GM12864 (cell line): ENCODE measurements at regions not wholly inside any gene's neighbourhood (a gene's known extent, or its start where the extent isn't known, plus 50 kb on each side); places are given as distances from the start of the nearest gene placed in this dataset.

Experiments
- DNase-seq: peaks from one replicate; pipeline ENCODE4 v3.0.0-alpha.2; 2011; ENCODE audit warnings: low read depth
- H3K4me3 ChIP-seq: 2 replicates; pipeline ENCODE4 v1.5.1; 2011; ENCODE audit warnings: mild to moderate bottlenecking, low read depth, low read length, control low read depth
- TF ChIP-seq, protein P1 (sequence below): IDR thresholded peaks from 2 replicates; pipeline ENCODE4 v1.5.1; 2011; ENCODE audit warnings: low read depth, mild to moderate bottlenecking, moderate library complexity, low read length, control low read depth, inconsistent platforms; ENCODE audit errors: missing control alignments

DNA sequence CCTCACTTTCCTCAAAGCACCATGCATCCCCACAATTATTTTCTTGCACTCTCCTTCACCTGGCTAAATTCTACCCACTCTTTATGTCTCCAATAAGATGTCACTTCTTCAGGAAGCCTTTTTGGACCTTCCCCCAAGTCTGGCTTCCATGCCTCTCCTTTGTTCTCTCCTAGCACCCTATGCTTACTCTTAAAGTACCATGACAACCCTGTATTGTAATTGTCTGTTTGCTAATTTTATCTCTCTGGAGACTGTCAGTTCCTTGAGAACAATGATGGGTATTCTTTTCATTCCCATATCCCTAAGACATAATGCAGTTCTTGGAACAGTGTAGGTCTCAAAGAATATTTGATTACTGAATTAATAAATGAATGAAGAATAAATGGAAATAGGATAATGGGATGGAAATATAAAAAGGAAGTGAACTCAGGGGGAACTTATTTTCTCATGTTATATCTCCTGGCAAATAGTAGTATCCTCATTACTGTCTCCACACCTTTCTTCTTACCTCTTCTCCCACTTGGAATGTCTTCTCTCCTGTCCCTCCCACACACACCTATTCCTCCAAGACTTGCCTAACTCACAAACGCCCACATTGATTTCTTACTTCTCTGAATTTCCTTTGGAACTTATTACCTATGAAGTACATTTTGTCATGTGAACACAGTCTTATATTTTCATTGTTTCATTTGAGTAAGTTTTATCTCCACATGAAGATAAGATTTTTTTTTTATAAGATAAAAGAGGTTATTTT, 499.1 kb downstream of the NFIB start:
- no peak for DNase-seq
- no peak overlapping the region for H3K4me3 ChIP-seq
- TF ChIP-seq, protein P1, sequence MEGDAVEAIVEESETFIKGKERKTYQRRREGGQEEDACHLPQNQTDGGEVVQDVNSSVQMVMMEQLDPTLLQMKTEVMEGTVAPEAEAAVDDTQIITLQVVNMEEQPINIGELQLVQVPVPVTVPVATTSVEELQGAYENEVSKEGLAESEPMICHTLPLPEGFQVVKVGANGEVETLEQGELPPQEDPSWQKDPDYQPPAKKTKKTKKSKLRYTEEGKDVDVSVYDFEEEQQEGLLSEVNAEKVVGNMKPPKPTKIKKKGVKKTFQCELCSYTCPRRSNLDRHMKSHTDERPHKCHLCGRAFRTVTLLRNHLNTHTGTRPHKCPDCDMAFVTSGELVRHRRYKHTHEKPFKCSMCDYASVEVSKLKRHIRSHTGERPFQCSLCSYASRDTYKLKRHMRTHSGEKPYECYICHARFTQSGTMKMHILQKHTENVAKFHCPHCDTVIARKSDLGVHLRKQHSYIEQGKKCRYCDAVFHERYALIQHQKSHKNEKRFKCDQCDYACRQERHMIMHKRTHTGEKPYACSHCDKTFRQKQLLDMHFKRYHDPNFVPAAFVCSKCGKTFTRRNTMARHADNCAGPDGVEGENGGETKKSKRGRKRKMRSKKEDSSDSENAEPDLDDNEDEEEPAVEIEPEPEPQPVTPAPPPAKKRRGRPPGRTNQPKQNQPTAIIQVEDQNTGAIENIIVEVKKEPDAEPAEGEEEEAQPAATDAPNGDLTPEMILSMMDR, result no peak

DNA sequence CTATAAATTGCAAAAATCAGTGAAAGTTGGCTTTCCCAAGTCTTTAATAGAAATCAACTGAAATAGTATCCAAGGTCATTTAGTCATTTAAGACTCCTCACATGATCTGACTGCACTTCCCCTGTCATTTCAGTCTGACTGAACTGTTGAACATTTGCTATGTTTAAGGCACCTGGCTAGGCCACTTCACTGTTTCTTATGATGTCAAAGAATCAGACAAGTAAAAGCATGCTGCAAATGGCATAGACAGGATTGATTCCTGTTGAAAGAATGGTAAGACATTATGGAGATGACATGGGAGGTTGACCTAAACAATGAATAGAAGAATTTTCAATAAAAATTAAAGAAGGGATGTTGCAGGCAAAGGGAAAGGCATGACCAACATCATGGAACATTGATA, 502.1 kb downstream of the NFIB start:
- no peak for DNase-seq
- TF ChIP-seq, protein P1, result no peak
- no peak overlapping the region for H3K4me3 ChIP-seq

DNA sequence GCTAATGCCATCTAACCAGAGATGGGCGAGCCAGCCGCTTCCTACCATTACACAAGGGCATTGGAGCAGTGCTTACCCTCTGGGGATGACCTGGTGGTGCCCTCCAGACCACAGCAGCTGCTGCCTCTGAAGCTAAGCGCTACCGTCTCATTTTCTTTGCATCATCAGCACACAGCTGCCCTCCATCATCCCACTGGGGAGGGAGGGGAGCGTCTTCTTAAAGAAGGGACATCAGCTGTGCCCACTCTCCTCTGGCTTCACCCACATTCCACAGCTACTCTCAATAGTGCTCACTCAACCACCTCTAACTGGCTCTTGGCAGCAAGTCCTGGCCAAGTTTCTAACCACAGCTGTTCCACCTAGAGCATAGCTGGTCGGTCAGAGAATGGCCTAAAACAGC, 503.4 kb downstream of the NFIB start:
- no peak for DNase-seq
- H3K4me3 ChIP-seq, result no peak overlapping the region
- TF ChIP-seq, protein P1, result no peak

DNA sequence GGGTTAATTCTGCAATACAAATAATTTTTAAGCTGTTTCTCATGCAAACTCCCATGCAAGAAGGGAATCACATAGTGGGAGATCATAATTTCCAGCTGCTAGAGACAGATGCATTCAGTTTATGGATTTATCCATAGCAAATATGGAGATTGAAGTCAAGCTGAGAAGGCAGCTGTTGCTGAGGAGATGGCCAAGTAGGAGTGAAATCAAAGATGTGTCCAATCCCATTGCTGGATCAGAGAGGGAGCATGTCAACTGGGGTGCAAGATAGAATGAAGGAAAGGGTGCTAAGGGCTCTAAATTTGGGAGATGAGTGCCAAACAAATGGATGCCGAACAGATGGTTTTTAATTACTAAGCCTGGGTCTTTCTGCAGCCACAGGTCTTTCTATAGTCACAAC, 504.5 kb downstream of the NFIB start:
- no peak for DNase-seq
- TF ChIP-seq, protein P1, result no peak

DNA sequence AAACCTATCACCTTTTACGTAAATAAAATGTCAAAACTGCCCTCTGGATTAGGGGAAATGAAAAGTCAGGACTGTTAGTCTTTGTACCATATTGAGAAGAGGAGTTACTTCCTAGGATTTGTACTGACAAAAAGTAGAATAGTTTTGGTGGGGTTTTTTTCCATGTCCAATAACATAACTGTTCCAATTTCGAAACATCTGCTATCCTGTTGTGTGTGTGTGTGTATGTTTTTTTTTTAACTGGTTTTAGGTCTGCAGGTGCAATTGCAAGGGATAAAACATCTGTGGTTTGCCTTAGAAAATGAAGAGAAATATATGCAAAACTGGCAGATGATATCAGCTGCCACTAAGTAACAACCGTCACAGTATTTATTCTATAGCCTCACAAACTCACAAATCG, 506.8 kb downstream of the NFIB start:
- TF ChIP-seq, protein P1, result no peak

More for the DNA sequence above, 504.5 kb downstream of the NFIB start:
- no peak overlapping the region for H3K4me3 ChIP-seq

DNA sequence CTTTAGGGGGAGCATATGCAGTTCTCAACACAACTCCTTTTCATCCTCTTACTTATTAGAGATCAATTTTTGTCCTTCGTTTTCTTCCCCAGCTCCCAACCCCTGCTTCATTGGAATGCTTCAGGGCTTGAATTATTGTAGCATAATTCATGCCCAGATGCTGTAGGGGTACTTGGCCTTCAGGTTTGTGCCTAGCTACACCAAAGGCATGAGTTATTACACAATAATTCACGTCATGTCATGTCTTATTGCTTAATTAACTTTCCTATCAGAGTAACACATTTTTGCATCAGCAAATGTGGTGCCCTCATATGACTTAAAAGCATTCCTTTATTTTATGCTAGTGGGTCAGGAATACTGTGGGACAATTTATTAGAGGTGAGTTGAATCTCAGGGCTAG, 507.2 kb downstream of the NFIB start:
- TF ChIP-seq, protein P1, result no peak

More for the DNA sequence above, 506.8 kb downstream of the NFIB start:
- no peak for DNase-seq
- H3K4me3 ChIP-seq, result no peak overlapping the region

DNA sequence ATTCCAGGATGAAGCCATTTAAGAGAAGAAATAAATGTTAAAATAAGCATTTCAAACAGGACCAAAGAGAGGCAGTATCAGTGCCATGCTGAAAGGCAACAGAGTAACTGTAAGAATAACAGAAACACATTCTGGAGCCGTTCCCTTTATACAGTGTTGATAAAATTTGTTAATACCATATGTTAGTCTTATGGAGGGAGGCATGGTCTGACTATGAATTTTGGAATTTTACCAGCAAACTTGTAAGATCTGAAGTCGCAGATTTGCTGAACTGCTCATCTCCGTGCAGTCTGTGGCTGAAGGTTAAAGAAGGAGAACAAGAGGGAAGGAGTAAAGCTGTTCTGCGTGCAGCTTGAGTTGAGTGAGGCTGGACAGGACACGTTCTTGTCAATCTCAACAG, 508.4 kb downstream of the NFIB start:
- TF ChIP-seq, protein P1, result no peak

More for the DNA sequence above, 507.2 kb downstream of the NFIB start:
- H3K4me3 ChIP-seq, result no peak overlapping the region
- DNase-seq, result no peak

More for the DNA sequence above, 508.4 kb downstream of the NFIB start:
- DNase-seq, result no peak
- no peak overlapping the region for H3K4me3 ChIP-seq
